Ishikawa (cell line): ENCODE measurements at regions not wholly inside any gene's neighbourhood (a gene's known extent, or its start where the extent isn't known, plus 50 kb on each side); places are given as distances from the start of the nearest gene placed in this dataset.

ENCODE experiments used
- CEBPB ChIP-seq: IDR thresholded peaks from 2 replicates; pipeline ENCODE4 v1.6.1; 2012
- CREB1 ChIP-seq: IDR thresholded peaks from 2 replicates; pipeline ENCODE4 v1.6.1; 2012; ENCODE audit warnings: low read depth
- EP300 ChIP-seq: IDR thresholded peaks from 2 replicates; pipeline ENCODE4 v1.6.1; 2012; ENCODE audit warnings: borderline replicate concordance
- NFIC ChIP-seq: IDR thresholded peaks from 2 replicates; pipeline ENCODE4 v1.6.1; 2012
- TAF1 ChIP-seq: IDR thresholded peaks from 2 replicates; pipeline ENCODE4 v1.6.1; 2012; ENCODE audit warnings: low read depth, mild to moderate bottlenecking
- USF1 ChIP-seq: IDR thresholded peaks from 2 replicates; pipeline ENCODE4 v1.6.1; 2012
- YY1 ChIP-seq: IDR thresholded peaks from 2 replicates; pipeline ENCODE4 v1.6.1; 2012; ENCODE audit warnings: low read depth

- TF ChIP-seq YY1 (no peak), CREB1 (no peak), NFIC (no peak), CEBPB (no peak), USF1 (no peak), EP300 (no peak), TAF1 (no peak)
Observed at GRCh38 chr5:57715296-57715695, 232.7 kb upstream of the ACTBL2 start.
